ENCODE measurements at regions not wholly inside any gene's neighbourhood (a gene's known extent, or its start where the extent isn't known, plus 50 kb on each side); places are given as distances from the start of the nearest gene placed in this dataset.
A peak's percentile ranks its signal among the peaks of the same experiment; 100 is the strongest.

GRCh38 chr20:61126369-61127195 is 125.5 kb upstream of the CDH4 start:
- H3K9me3 ChIP-seq (ENCODE audit: low read length) = no peaks in the 10 kb centered on the region
- H3F3A ChIP-seq (ENCODE audit: low read length, unreplicated experiment) = no peaks in the 10 kb centered on the region
- H2AFZ ChIP-seq (ENCODE audit: low read length) = no peak overlapping the region
- H3K9ac ChIP-seq (ENCODE audit: low read length) = no peak overlapping the region
- DNase-seq (no peak), ATAC-seq (no peak)
- intact Hi-C loops (cut with micrococcal nuclease) = no loop called here
- no peaks in the 10 kb centered on the region for H3K79me2 ChIP-seq (ENCODE audit: low read length)
- no peak overlapping the region for H3K4me3 ChIP-seq (ENCODE audit: low read length)
- H4K20me1 ChIP-seq (ENCODE audit: low read length) = no peaks in the 10 kb centered on the region
- no peak for TF ChIP-seq EZH2phosphoT487 (IDR thresholded peaks at IDR 0.05; ENCODE audit: borderline replicate concordance, low read length)
- TF ChIP-seq EZH2 (IDR thresholded peaks at IDR 0.05; ENCODE audit: low read length, unreplicated experiment) = no peak
- no peak for TF ChIP-seq CTCF (conservative IDR thresholded peaks at IDR 0.05; ENCODE audit: low read depth, low read length)
- H3K9me2 ChIP-seq (replicated peaks; ENCODE audit: low read length) = no peaks in the 10 kb centered on the region
- ChIA-PET POLR2A (ENCODE audit: unreplicated experiment) (no interaction called here), CTCF (no interaction called here)
- H3K27me3 ChIP-seq (ENCODE audit: low read length) = peaks cover 11% of the 10 kb centered on the region; the same call in 1 of the 2 replicates
- no peaks in the 10 kb centered on the region for H3K36me3 ChIP-seq (ENCODE audit: low read depth, low read length)
- no peak overlapping the region for H3K27ac ChIP-seq (ENCODE audit: low read length)
- no TSS peak for BruUV-seq (replicated peaks)
- H3K4me2 ChIP-seq (ENCODE audit: low read length) = no peak overlapping the region
- H3K4me1 ChIP-seq (ENCODE audit: insufficient read depth, low read length) = no peaks in the 10 kb centered on the region

- H3K9ac ChIP-seq (ENCODE audit: low read length) = no peak overlapping the region
- H3K9me2 ChIP-seq (replicated peaks; ENCODE audit: low read length) = no peaks in the 10 kb centered on the region
- H3K4me1 ChIP-seq (ENCODE audit: insufficient read depth, low read length) = no peaks in the 10 kb centered on the region
- ChIA-PET CTCF (no interaction called here), POLR2A (ENCODE audit: unreplicated experiment) (no interaction called here)
- ATAC-seq (no peak), DNase-seq (peak; percentile 2)
- H3F3A ChIP-seq (ENCODE audit: low read length, unreplicated experiment) = no peaks in the 10 kb centered on the region
- H3K27ac ChIP-seq (ENCODE audit: low read length) = no peak overlapping the region
- no peaks in the 10 kb centered on the region for H3K9me3 ChIP-seq (ENCODE audit: low read length)
- no peak overlapping the region for H3K4me2 ChIP-seq (ENCODE audit: low read length)
- H3K4me3 ChIP-seq (ENCODE audit: low read length) = no peak overlapping the region
- no peaks in the 10 kb centered on the region for H3K36me3 ChIP-seq (ENCODE audit: low read depth, low read length)
- H4K20me1 ChIP-seq (ENCODE audit: low read length) = no peaks in the 10 kb centered on the region
- peaks cover 4% of the 10 kb centered on the region; the same call in 1 of the 2 replicates for H3K27me3 ChIP-seq (ENCODE audit: low read length)
- H3K79me2 ChIP-seq (ENCODE audit: low read length) = no peaks in the 10 kb centered on the region
- no TSS peak for BruUV-seq (replicated peaks)
- intact Hi-C loops (cut with micrococcal nuclease) = no loop called here
- no peak overlapping the region for H2AFZ ChIP-seq (ENCODE audit: low read length)
- TF ChIP-seq EZH2phosphoT487 (IDR thresholded peaks at IDR 0.05; ENCODE audit: borderline replicate concordance, low read length) (no peak), EZH2 (IDR thresholded peaks at IDR 0.05; ENCODE audit: low read length, unreplicated experiment) (no peak), CTCF (conservative IDR thresholded peaks at IDR 0.05; ENCODE audit: low read depth, low read length) (no peak)
Observed at GRCh38 chr20:61127311-61128039, 124.6 kb upstream of the CDH4 start.
